ENCODE measurements at regions not wholly inside any gene's neighbourhood (a gene's known extent, or its start where the extent isn't known, plus 50 kb on each side); places are given as distances from the start of the nearest gene placed in this dataset.

GRCh38 chr4:160877087-160877790 lies 1286.6 kb downstream of the FSTL5 start:
- DNase-seq, result no peak

- DNase-seq, result no peak
Measured at GRCh38 chr4:160880180-160880579, 1283.6 kb downstream of the FSTL5 start.

GRCh38 chr4:160887668-160888067 lies 1276.1 kb downstream of the FSTL5 start:
- no peak for DNase-seq

- DNase-seq, result no peak
Measured at GRCh38 chr4:160894128-160894527, 1269.7 kb downstream of the FSTL5 start.

- DNase-seq, result no peak
Measured at GRCh38 chr4:160894809-160895208, 1269.0 kb downstream of the FSTL5 start.

- no peak for DNase-seq
Measured at GRCh38 chr4:160927311-160927710, 1236.5 kb downstream of the FSTL5 start.

GRCh38 chr4:160928482-160928881 lies 1235.3 kb downstream of the FSTL5 start:
- DNase-seq, result no peak

GRCh38 chr4:160947653-160948052 lies 1216.1 kb downstream of the FSTL5 start:
- no peak for DNase-seq

- DNase-seq, result no peak
Measured at GRCh38 chr4:160956875-160957274, 1206.9 kb downstream of the FSTL5 start.

- no peak for DNase-seq
Measured at GRCh38 chr4:160969925-160970324, 1193.9 kb downstream of the FSTL5 start.

GRCh38 chr4:160980091-160980490 lies 1183.7 kb downstream of the FSTL5 start:
- no peak for DNase-seq

- no peak for DNase-seq
Measured at GRCh38 chr4:160981083-160981482, 1182.7 kb downstream of the FSTL5 start.

- DNase-seq, result no peak
Measured at GRCh38 chr4:160983035-160983434, 1180.8 kb downstream of the FSTL5 start.

GRCh38 chr4:161002386-161002785 lies 1161.4 kb downstream of the FSTL5 start:
- DNase-seq, result no peak

GRCh38 chr4:161003418-161004057 lies 1160.3 kb downstream of the FSTL5 start:
- DNase-seq, result no peak

- no peak for DNase-seq
Measured at GRCh38 chr4:161005746-161006145, 1158.1 kb downstream of the FSTL5 start.

GRCh38 chr4:161008527-161008926 lies 1155.3 kb downstream of the FSTL5 start:
- no peak for DNase-seq

- no peak for DNase-seq
Measured at GRCh38 chr4:161010227-161010626, 1153.6 kb downstream of the FSTL5 start.
